GM12891 (cell line): ENCODE measurements at regions not wholly inside any gene's neighbourhood (a gene's known extent, or its start where the extent isn't known, plus 50 kb on each side); places are given as distances from the start of the nearest gene placed in this dataset.

Experiments used
- PAX5 ChIP-seq: IDR thresholded peaks from 2 replicates; pipeline ENCODE4 v1.6.1; 2011; ENCODE audit warnings: low read length, moderate library complexity, mild to moderate bottlenecking; ENCODE audit not compliant: insufficient read depth, severe bottlenecking
- POLR2A ChIP-seq: IDR thresholded peaks from 2 replicates; pipeline ENCODE4 v1.6.1; 2011; ENCODE audit warnings: low read depth, low read length, control low read depth
- POLR2AphosphoS5 ChIP-seq: IDR thresholded peaks from 2 replicates; pipeline ENCODE4 v1.6.1; 2011; ENCODE audit warnings: low read depth, low read length, control low read depth
- POU2F2 ChIP-seq: IDR thresholded peaks from 2 replicates; pipeline ENCODE4 v1.6.1; 2011; ENCODE audit warnings: low read depth, mild to moderate bottlenecking, control low read depth, low read length, moderate library complexity
- SPI1 ChIP-seq: IDR thresholded peaks from 2 replicates; pipeline ENCODE4 v1.6.1; 2011; ENCODE audit warnings: low read depth, low read length, control low read depth
- TAF1 ChIP-seq: IDR thresholded peaks from 2 replicates; pipeline ENCODE4 v1.6.1; 2011; ENCODE audit warnings: low read depth, low read length, control low read depth

DNA sequence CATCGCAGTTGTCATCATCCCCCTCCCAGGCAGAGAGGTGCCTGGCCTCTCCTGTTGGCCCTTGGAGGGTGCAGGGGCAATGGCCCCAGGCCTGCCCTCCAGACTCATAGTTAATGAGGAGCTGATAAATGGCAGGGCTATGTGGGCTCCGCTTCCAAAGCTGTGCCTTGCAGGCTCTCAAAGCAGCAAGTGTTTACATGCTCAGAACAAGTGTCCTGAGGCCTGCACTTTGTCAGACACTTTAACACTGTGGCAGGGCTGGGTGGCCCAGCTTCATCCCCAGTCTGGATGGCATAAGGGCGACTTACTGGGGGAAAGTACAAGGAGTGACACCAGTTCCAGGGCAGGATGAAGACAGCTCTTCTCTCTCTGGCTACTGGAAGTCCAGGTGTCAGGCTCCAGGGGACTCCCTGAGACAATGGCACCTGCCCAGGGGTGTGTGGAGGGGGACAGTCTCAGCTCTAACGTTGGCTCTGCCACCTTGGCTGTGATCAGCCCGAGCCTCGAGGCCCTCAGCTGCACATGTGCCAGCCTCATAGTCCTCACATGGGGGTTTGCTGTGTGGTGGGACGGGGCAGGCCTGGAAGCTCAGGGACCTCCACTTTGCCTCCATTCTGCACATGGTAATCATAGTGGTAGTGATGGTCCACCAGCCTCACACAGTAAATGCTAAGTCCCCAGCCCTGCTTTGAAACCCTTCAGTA lies 153.4 kb downstream of the BARX1 start:
- no peak for TF ChIP-seq POLR2AphosphoS5
- TF ChIP-seq POLR2A: no peak
- no peak for TF ChIP-seq TAF1
- no peak for TF ChIP-seq POU2F2
- TF ChIP-seq SPI1: no peak
- TF ChIP-seq PAX5: no peak
